Liver (tissue), 3 donors: ENCODE measurements at regions not wholly inside any gene's neighbourhood (a gene's known extent, or its start where the extent isn't known, plus 50 kb on each side); places are given as distances from the start of the nearest gene placed in this dataset.

ENCODE experiments used
- GABPA ChIP-seq, 2 donors: IDR thresholded peaks in 1 of 2; conservative IDR thresholded peaks in 1 of 2; 2 replicates each; pipeline ENCODE4 v1.6.1; 2016; ENCODE audit warnings: antibody characterized with exemption in 2 of 2, mild to moderate bottlenecking in 1 of 2, moderate library complexity in 1 of 2
- RAD21 ChIP-seq, 2 donors: IDR thresholded peaks; 2 replicates each; pipeline ENCODE4 v1.6.1; 2016; ENCODE audit warnings: antibody characterized with exemption in 2 of 2, mild to moderate bottlenecking in 2 of 2
- RXRA ChIP-seq, 2 donors: IDR thresholded peaks; 2 replicates each; pipeline ENCODE4 v1.6.1; 2017 to 2018; ENCODE audit warnings: antibody characterized with exemption in 2 of 2, mild to moderate bottlenecking in 1 of 2
- YY1 ChIP-seq: IDR thresholded peaks from 2 replicates; pipeline ENCODE4 v1.6.1; 2016; ENCODE audit warnings: antibody characterized with exemption, mild to moderate bottlenecking
- TF ChIP-seq, protein P1 (sequence below): fragments of 150-350 bp; IDR thresholded peaks from 2 replicates; pipeline ENCODE4 v1.5.1; 2017; ENCODE audit warnings: improper control_type of control experiment, low read depth, low read length; ENCODE audit not compliant: missing input control
- TF ChIP-seq, protein P2 (sequence below): IDR thresholded peaks from 2 replicates; pipeline ENCODE4 v1.6.1; 2016; ENCODE audit warnings: antibody characterized with exemption, mild to moderate bottlenecking
- donor health status: healthy.
- donor health status: healthy.

DNA sequence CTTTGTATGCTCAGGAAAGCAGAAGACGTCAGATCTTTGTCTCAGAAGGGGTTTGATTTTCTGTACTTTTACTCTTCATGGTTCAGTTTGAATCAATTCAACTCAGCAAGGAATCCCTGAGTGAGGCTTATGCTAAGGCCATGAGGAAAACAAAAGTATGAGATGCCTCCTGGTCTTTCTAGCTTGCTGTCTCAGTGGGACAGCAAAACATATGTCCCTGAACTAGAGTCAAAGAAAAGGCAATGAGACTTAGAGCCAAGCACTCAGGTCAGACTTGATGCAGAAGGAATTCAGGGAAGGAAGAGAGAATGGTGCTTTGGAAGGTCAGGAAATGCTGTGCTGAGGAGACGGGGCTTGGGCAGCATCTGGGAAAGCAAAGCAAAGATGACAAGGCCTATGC, 236.2 kb upstream of the SFRP2 start:
- TF ChIP-seq, protein P1, sequence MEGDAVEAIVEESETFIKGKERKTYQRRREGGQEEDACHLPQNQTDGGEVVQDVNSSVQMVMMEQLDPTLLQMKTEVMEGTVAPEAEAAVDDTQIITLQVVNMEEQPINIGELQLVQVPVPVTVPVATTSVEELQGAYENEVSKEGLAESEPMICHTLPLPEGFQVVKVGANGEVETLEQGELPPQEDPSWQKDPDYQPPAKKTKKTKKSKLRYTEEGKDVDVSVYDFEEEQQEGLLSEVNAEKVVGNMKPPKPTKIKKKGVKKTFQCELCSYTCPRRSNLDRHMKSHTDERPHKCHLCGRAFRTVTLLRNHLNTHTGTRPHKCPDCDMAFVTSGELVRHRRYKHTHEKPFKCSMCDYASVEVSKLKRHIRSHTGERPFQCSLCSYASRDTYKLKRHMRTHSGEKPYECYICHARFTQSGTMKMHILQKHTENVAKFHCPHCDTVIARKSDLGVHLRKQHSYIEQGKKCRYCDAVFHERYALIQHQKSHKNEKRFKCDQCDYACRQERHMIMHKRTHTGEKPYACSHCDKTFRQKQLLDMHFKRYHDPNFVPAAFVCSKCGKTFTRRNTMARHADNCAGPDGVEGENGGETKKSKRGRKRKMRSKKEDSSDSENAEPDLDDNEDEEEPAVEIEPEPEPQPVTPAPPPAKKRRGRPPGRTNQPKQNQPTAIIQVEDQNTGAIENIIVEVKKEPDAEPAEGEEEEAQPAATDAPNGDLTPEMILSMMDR, result no peak
- TF ChIP-seq RAD21 (IDR thresholded peaks at IDR 0.05), result no peak
- no peak for TF ChIP-seq YY1
- TF ChIP-seq, protein P2, sequence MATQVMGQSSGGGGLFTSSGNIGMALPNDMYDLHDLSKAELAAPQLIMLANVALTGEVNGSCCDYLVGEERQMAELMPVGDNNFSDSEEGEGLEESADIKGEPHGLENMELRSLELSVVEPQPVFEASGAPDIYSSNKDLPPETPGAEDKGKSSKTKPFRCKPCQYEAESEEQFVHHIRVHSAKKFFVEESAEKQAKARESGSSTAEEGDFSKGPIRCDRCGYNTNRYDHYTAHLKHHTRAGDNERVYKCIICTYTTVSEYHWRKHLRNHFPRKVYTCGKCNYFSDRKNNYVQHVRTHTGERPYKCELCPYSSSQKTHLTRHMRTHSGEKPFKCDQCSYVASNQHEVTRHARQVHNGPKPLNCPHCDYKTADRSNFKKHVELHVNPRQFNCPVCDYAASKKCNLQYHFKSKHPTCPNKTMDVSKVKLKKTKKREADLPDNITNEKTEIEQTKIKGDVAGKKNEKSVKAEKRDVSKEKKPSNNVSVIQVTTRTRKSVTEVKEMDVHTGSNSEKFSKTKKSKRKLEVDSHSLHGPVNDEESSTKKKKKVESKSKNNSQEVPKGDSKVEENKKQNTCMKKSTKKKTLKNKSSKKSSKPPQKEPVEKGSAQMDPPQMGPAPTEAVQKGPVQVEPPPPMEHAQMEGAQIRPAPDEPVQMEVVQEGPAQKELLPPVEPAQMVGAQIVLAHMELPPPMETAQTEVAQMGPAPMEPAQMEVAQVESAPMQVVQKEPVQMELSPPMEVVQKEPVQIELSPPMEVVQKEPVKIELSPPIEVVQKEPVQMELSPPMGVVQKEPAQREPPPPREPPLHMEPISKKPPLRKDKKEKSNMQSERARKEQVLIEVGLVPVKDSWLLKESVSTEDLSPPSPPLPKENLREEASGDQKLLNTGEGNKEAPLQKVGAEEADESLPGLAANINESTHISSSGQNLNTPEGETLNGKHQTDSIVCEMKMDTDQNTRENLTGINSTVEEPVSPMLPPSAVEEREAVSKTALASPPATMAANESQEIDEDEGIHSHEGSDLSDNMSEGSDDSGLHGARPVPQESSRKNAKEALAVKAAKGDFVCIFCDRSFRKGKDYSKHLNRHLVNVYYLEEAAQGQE, result no peak
- TF ChIP-seq GABPA (IDR thresholded peaks at IDR 0.05 in 1 of 2, conservative IDR thresholded peaks at IDR 0.05 in 1 of 2), result no peak
- no peak for TF ChIP-seq RXRA (IDR thresholded peaks at IDR 0.05)
